ENCODE measurements at regions not wholly inside any gene's neighbourhood (a gene's known extent, or its start where the extent isn't known, plus 50 kb on each side); places are given as distances from the start of the nearest gene placed in this dataset.

- TF ChIP-seq, protein P1, sequence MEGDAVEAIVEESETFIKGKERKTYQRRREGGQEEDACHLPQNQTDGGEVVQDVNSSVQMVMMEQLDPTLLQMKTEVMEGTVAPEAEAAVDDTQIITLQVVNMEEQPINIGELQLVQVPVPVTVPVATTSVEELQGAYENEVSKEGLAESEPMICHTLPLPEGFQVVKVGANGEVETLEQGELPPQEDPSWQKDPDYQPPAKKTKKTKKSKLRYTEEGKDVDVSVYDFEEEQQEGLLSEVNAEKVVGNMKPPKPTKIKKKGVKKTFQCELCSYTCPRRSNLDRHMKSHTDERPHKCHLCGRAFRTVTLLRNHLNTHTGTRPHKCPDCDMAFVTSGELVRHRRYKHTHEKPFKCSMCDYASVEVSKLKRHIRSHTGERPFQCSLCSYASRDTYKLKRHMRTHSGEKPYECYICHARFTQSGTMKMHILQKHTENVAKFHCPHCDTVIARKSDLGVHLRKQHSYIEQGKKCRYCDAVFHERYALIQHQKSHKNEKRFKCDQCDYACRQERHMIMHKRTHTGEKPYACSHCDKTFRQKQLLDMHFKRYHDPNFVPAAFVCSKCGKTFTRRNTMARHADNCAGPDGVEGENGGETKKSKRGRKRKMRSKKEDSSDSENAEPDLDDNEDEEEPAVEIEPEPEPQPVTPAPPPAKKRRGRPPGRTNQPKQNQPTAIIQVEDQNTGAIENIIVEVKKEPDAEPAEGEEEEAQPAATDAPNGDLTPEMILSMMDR (conservative IDR thresholded peaks at IDR 0.05; ENCODE audit: low read depth, low read length): no peak
- TF ChIP-seq EZH2phosphoT487 (IDR thresholded peaks at IDR 0.05; ENCODE audit: borderline replicate concordance, low read length): no peak
Observed at GRCh38 chr9:107976767-107977166, 487.2 kb upstream of the KLF4 start.
